Brain microvascular endothelial cell (primary cell): ENCODE measurements at regions not wholly inside any gene's neighbourhood (a gene's known extent, or its start where the extent isn't known, plus 50 kb on each side); places are given as distances from the start of the nearest gene placed in this dataset.

Experiments
- DNase-seq: peaks from one replicate; pipeline ENCODE4 v3.0.0-alpha.2; 2020
- H3K27ac ChIP-seq: fragments of 250-450 bp; sonication (Bioruptor Pico); 2 replicates; pipeline ENCODE4 v1.5.1; 2020; ENCODE audit warnings: mild to moderate bottlenecking, moderate library complexity
- H3K27me3 ChIP-seq: fragments of 250-450 bp; sonication (Bioruptor Pico); replicated peaks from 2 replicates; pipeline ENCODE4 v1.5.1; 2020; ENCODE audit warnings: mild to moderate bottlenecking
- H3K36me3 ChIP-seq: fragments of 250-450 bp; sonication (Bioruptor Pico); replicated peaks from 2 replicates; pipeline ENCODE4 v1.5.1; 2020; ENCODE audit warnings: mild to moderate bottlenecking
- H3K4me3 ChIP-seq: 2 replicates; pipeline ENCODE4 v1.5.1; 2011; ENCODE audit warnings: low read depth, mild to moderate bottlenecking, control low read depth, low read length, moderate library complexity
- in situ Hi-C: cut with HindIII; loops from 2 replicates; pipeline ENCODE4 v1.10.0; 2017; ENCODE audit warnings: low sequenced_read_pairs, low pct_ligation_motif_present
- TF ChIP-seq, protein P1 (sequence below): IDR thresholded peaks from 2 replicates; pipeline ENCODE4 v1.5.1; 2011; ENCODE audit warnings: low read depth, mild to moderate bottlenecking, moderate library complexity, low read length, control low read depth, inconsistent platforms; ENCODE audit errors: missing control alignments

DNA sequence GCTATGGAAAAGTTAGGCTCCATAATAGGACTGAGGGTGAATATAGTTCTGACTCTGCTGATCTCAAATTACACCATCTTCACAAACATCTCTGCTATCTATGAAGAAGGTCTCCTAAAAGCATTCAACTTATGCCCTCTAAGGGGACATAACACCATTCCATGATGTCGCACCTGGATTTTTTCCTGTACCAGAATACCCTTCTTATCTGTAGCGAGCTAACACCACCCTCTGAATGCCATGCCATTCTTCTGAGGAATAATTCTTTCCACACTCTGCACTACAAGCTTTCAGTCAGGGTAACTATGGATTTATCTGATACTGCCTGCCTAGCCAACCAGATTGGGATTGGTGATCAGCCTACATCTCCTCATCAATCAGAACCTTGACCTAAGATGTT, 203.8 kb downstream of the PTPRC start:
- TF ChIP-seq, protein P1, sequence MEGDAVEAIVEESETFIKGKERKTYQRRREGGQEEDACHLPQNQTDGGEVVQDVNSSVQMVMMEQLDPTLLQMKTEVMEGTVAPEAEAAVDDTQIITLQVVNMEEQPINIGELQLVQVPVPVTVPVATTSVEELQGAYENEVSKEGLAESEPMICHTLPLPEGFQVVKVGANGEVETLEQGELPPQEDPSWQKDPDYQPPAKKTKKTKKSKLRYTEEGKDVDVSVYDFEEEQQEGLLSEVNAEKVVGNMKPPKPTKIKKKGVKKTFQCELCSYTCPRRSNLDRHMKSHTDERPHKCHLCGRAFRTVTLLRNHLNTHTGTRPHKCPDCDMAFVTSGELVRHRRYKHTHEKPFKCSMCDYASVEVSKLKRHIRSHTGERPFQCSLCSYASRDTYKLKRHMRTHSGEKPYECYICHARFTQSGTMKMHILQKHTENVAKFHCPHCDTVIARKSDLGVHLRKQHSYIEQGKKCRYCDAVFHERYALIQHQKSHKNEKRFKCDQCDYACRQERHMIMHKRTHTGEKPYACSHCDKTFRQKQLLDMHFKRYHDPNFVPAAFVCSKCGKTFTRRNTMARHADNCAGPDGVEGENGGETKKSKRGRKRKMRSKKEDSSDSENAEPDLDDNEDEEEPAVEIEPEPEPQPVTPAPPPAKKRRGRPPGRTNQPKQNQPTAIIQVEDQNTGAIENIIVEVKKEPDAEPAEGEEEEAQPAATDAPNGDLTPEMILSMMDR = no peak

DNA sequence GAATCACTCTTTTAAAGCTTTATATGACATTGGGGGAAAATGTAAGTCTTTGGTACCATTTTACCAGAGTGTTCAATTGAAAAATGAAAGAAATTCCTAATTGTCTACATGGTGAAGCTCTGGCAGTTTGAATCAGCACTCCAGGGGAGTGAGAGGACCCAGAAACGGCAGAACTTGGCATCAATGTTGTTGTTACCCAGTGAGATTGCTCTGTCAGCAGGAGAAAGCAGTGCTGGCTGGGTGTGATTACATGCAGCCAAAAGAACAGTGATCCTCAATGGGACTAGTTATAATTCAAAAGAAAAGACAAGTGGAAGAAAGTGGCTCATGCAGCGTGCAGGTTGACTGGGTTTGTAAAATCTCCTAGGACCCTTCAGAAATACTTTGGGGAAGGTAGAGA, 206.4 kb downstream of the PTPRC start:
- Histone ChIP-seq H3K27me3 (no peaks in the 10 kb centered on the region), H3K4me3 (no peak overlapping the region), H3K36me3 (peaks cover 34% of the 10 kb centered on the region), H3K27ac (peak overlapping the region; percentile 46)
- in situ Hi-C loops = no loop called here
- TF ChIP-seq, protein P1 = no peak
- DNase-seq = no peak

More for the DNA sequence above, 203.8 kb downstream of the PTPRC start:
- Histone ChIP-seq H3K27me3 (no peaks in the 10 kb centered on the region), H3K4me3 (no peak overlapping the region), H3K36me3 (peaks cover 38% of the 10 kb centered on the region), H3K27ac (no peak overlapping the region)
- no peak for DNase-seq
- in situ Hi-C loops = no loop called here

DNA sequence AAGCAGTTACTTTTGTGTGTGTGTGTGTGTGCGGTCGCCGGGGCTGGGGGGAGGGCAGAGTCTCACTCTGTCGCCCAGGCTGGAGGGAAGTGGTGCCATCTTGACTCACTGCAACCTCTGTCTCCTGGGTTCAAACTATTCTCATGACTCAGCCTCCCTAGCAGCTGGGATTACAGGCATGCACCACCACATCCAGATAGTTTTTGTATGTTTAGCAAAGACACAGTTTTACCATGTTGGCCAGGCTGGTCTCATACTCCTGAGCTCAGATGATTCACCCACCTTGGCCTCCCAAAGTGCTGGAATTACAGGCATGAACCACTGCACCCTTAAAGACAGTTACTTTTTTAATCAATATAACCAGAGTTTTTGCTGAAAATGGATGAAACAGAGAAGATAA, 207.0 kb downstream of the PTPRC start:
- H3K4me3 ChIP-seq = no peak overlapping the region
- in situ Hi-C loops = no loop called here
- H3K27ac ChIP-seq = peak overlapping the region; percentile 46
- peaks cover 36% of the 10 kb centered on the region for H3K36me3 ChIP-seq
- TF ChIP-seq, protein P1 = no peak
- no peaks in the 10 kb centered on the region for H3K27me3 ChIP-seq
- peak; percentile 78 for DNase-seq

DNA sequence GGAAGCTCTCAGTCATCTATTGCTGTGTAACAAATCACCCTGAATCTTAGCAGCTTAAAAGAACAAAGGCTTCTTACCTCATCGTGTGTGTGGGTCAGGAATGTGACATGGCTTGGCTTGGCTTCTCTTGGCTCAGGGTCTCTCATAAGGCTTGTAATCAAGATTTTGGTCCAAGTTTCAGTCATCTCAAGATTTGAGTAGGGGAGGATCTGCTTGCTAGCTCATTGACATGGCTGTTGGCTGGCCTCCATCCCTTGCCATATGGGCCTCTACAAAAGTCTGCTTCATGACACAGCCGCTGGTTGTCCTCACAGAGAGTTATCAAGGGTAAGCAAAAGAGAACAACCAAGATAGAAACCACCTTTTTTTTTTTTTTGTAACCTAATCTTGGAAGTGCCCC, 207.7 kb downstream of the PTPRC start:
- Histone ChIP-seq H3K36me3 (peaks cover 38% of the 10 kb centered on the region), H3K4me3 (no peak overlapping the region), H3K27me3 (no peaks in the 10 kb centered on the region), H3K27ac (peak overlapping the region; percentile 43)
- no peak for DNase-seq
- in situ Hi-C loops = no loop called here
- TF ChIP-seq, protein P1 = no peak

DNA sequence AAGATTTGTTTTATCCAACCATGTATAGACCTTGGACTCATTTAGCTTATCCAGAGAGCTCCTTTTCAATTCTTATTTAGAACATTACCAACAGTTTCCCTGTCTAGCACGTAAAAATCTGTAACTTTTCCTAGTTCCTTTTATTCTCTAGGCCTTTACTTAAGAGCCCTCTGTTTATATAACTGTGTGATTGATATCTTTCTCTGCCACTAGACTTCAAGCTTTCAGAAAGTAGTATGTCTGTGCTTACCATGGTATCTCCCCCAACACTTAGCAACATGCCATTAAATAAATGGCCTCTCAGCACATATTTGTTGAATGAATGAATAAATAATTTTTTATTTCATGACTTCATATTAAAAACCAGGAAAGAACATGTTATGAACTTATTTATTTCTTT, 209.4 kb downstream of the PTPRC start:
- Histone ChIP-seq H3K36me3 (peaks cover 31% of the 10 kb centered on the region), H3K27ac (peak overlapping the region; percentile 7), H3K4me3 (no peak overlapping the region), H3K27me3 (no peaks in the 10 kb centered on the region)
- TF ChIP-seq, protein P1 = no peak
- no peak for DNase-seq
- in situ Hi-C loops = no loop called here

DNA sequence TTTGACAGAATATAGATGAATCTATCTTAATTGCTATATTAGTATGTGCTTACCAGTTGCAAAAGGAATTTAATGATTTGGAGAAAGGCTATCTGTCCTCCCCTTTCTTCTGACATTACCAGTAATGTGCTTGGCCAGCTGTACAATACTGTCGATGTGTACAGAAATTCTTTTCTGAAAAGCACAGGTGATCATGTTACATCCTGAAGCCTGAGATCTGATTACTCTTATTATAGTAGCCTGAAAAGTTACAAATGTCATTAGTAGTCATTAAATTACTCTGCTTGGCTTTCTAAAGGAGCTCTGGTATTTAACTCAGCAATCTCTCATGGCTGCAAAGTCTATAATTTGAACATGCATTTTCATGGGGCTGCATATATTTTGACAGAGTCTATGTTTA, 209.8 kb downstream of the PTPRC start:
- Histone ChIP-seq H3K27ac (peak overlapping the region; percentile 7), H3K36me3 (peaks cover 29% of the 10 kb centered on the region), H3K4me3 (no peak overlapping the region), H3K27me3 (no peaks in the 10 kb centered on the region)
- in situ Hi-C loops = no loop called here
- TF ChIP-seq, protein P1 = no peak
- DNase-seq = no peak
